IPS-11a (cell line): ENCODE measurements at regions not wholly inside any gene's neighbourhood (a gene's known extent, or its start where the extent isn't known, plus 50 kb on each side); places are given as distances from the start of the nearest gene placed in this dataset.

Source experiments
- H3K4me3 ChIP-seq: one replicate; pipeline ENCODE4 v1.5.1; 2013; ENCODE audit warnings: low read depth, low read length, control low read depth

- no peak overlapping the region for H3K4me3 ChIP-seq
Measured at GRCh38 chr20:41888434-41888833, 270.3 kb upstream of the CHD6 start.

- no peak overlapping the region for H3K4me3 ChIP-seq
Measured at GRCh38 chr20:41887500-41887899, 269.3 kb upstream of the CHD6 start.

- no peak overlapping the region for H3K4me3 ChIP-seq
Measured at GRCh38 chr20:41881466-41882046, 263.4 kb upstream of the CHD6 start.

GRCh38 chr20:41879123-41879522 is 260.9 kb upstream of the CHD6 start:
- H3K4me3 ChIP-seq, result no peak overlapping the region

GRCh38 chr20:41877911-41878310 is 259.7 kb upstream of the CHD6 start:
- no peak overlapping the region for H3K4me3 ChIP-seq

- no peak overlapping the region for H3K4me3 ChIP-seq
Measured at GRCh38 chr20:41874658-41875057, 256.5 kb upstream of the CHD6 start.

- no peak overlapping the region for H3K4me3 ChIP-seq
Measured at GRCh38 chr20:41872930-41873329, 254.8 kb upstream of the CHD6 start.

- H3K4me3 ChIP-seq, result no peak overlapping the region
Measured at GRCh38 chr20:41870869-41871462, 252.8 kb upstream of the CHD6 start.

GRCh38 chr20:41869261-41869660 is 251.1 kb upstream of the CHD6 start:
- H3K4me3 ChIP-seq, result no peak overlapping the region

- H3K4me3 ChIP-seq, result no peak overlapping the region
Measured at GRCh38 chr20:41865938-41866337, 247.8 kb upstream of the CHD6 start.

GRCh38 chr20:41862476-41862875 is 244.3 kb upstream of the CHD6 start:
- no peak overlapping the region for H3K4me3 ChIP-seq

- no peak overlapping the region for H3K4me3 ChIP-seq
Measured at GRCh38 chr20:41861772-41862422, 243.7 kb upstream of the CHD6 start.

GRCh38 chr20:41854765-41855164 is 236.6 kb upstream of the CHD6 start:
- H3K4me3 ChIP-seq, result no peak overlapping the region

GRCh38 chr20:41853806-41854205 is 235.6 kb upstream of the CHD6 start:
- H3K4me3 ChIP-seq, result no peak overlapping the region

GRCh38 chr20:41848180-41848579 is 230.0 kb upstream of the CHD6 start:
- H3K4me3 ChIP-seq, result no peak overlapping the region

- no peak overlapping the region for H3K4me3 ChIP-seq
Measured at GRCh38 chr20:41837669-41838224, 219.6 kb upstream of the CHD6 start.

GRCh38 chr20:41833739-41834138 is 215.6 kb upstream of the CHD6 start:
- H3K4me3 ChIP-seq, result no peak overlapping the region

GRCh38 chr20:41830702-41831101 is 212.5 kb upstream of the CHD6 start:
- no peak overlapping the region for H3K4me3 ChIP-seq

- H3K4me3 ChIP-seq, result no peak overlapping the region
Measured at GRCh38 chr20:41819436-41819835, 201.3 kb upstream of the CHD6 start.

- H3K4me3 ChIP-seq, result no peak overlapping the region
Measured at GRCh38 chr20:41818991-41819390, 200.8 kb upstream of the CHD6 start.

- H3K4me3 ChIP-seq, result no peak overlapping the region
Measured at GRCh38 chr20:41818369-41818768, 200.2 kb upstream of the CHD6 start.

- no peak overlapping the region for H3K4me3 ChIP-seq
Measured at GRCh38 chr20:41811456-41811855, 193.3 kb upstream of the CHD6 start.
